GM12878 (cell line): ENCODE measurements at regions not wholly inside any gene's neighbourhood (a gene's known extent, or its start where the extent isn't known, plus 50 kb on each side); places are given as distances from the start of the nearest gene placed in this dataset.

Experiments
- ATAC-seq: fragments of 200-7000 bp; cut with Tn5 transposase; 3 replicates; pipeline ENCODE4 v1.9.1; 2020; ENCODE audit warnings: mild to moderate bottlenecking, moderate library complexity
- BruUV-seq: library from RNA; stranded (reverse); fragments of 400-500 nt; replicated peaks from 2 replicates; lab custom pipeline; 2021; lab: Mats Ljungman, UMichigan
- CTCF ChIA-PET: fragments of 300-600 bp; sonication (Branson Sonifier 250); formaldehyde crosslinking; extraction: SDS; loops from one replicate; lab custom pipeline; 2021; ENCODE audit warnings: inconsistent platforms; lab: Yijun Ruan, JAX
- POLR2A ChIA-PET: fragments of 350-600 bp; formaldehyde crosslinking; extraction: SDS; loops from one replicate; lab custom pipeline; 2021; ENCODE audit warnings: inconsistent platforms; lab: Charles Lee
- RAD21 ChIA-PET: fragments of 300-600 bp; sonication (Branson Sonifier 250); formaldehyde crosslinking; loops from one replicate; lab custom pipeline; 2023; ENCODE audit warnings: antibody characterized with exemption; ENCODE audit not compliant: unreplicated experiment; lab: Charles Lee
- SMC1A ChIA-PET: fragments of 300-600 bp; sonication (Branson Sonifier 250); formaldehyde crosslinking; loops from one replicate; lab custom pipeline; 2023; ENCODE audit not compliant: unreplicated experiment, uncharacterized antibody; lab: Charles Lee
- DNase-seq: peaks from one replicate; pipeline ENCODE4 v3.0.0-alpha.2; 2011; ENCODE audit warnings: low read depth, low spot score
- FAIRE-seq: peaks from 3 replicates; lab custom pipeline; 2011; peaks lifted over from hg19 to GRCh38; lab: Jason Lieb, UNC
- H2AFZ ChIP-seq: 2 replicates; pipeline ENCODE4 v1.6.0; 2011; ENCODE audit warnings: low read depth, low read length, control low read depth; ENCODE audit not compliant: control insufficient read depth
- H3K27ac ChIP-seq: 2 replicates; pipeline ENCODE4 v1.5.1; 2011; ENCODE audit warnings: control low read depth; ENCODE audit not compliant: control insufficient read depth, insufficient read depth
- H3K27me3 ChIP-seq, 2 experiments: replicated peaks in 1 of 2; 2 replicates each; pipeline versions ENCODE4 v1.6.0 to v1.6.1; 2011; ENCODE audit warnings: low read length in 1 of 2; ENCODE audit not compliant: control insufficient read depth in 2 of 2, insufficient read depth in 2 of 2
- H3K36me3 ChIP-seq, 2 experiments: 2 replicates each; pipeline ENCODE4 v1.5.1; 2011; ENCODE audit warnings: low read length in 1 of 2; ENCODE audit not compliant: control insufficient read depth in 2 of 2, insufficient read depth in 2 of 2
- H3K4me1 ChIP-seq: 2 replicates; pipeline ENCODE4 v1.6.1; 2011; ENCODE audit warnings: mild to moderate bottlenecking, low read length, moderate library complexity, mixed read lengths; ENCODE audit not compliant: control insufficient read depth, insufficient read depth
- H3K4me2 ChIP-seq: 2 replicates; pipeline ENCODE4 v1.6.0; 2011; ENCODE audit warnings: control low read depth; ENCODE audit not compliant: control insufficient read depth, insufficient read depth
- H3K4me3 ChIP-seq: fragments of 200-600 bp; sonication (generic); 2 replicates; pipeline ENCODE4 v1.5.1; 2016
- H3K79me2 ChIP-seq: 2 replicates; pipeline ENCODE4 v1.6.0; 2011; ENCODE audit warnings: low read length; ENCODE audit not compliant: control insufficient read depth, insufficient read depth
- H3K9ac ChIP-seq: 2 replicates; pipeline ENCODE4 v1.8.0; 2011; ENCODE audit warnings: low read length, control low read depth, mixed read lengths; ENCODE audit not compliant: control insufficient read depth, insufficient read depth
- H3K9me3 ChIP-seq: replicated peaks from 3 replicates; pipeline ENCODE4 v1.5.1; 2011; ENCODE audit warnings: mild to moderate bottlenecking, low read length; ENCODE audit not compliant: control insufficient read depth, insufficient read depth
- H4K20me1 ChIP-seq: 2 replicates; pipeline ENCODE4 v1.6.0; 2011; ENCODE audit not compliant: control insufficient read depth, insufficient read depth
- CHD2 ChIP-seq: IDR thresholded peaks from 2 replicates; pipeline ENCODE4 v1.6.1; 2011; ENCODE audit warnings: low read depth, low read length, improper control_type of control experiment, borderline replicate concordance
- CREB1 ChIP-seq: IDR thresholded peaks from 2 replicates; pipeline ENCODE4 v1.6.1; 2012; ENCODE audit warnings: low read depth, mild to moderate bottlenecking, inconsistent platforms
- FOXM1 ChIP-seq: IDR thresholded peaks from 2 replicates; pipeline ENCODE4 v1.6.1; 2012; ENCODE audit warnings: low read depth, mild to moderate bottlenecking, inconsistent platforms, low read length, moderate library complexity
- SPI1 ChIP-seq: IDR thresholded peaks from 2 replicates; pipeline ENCODE4 v1.6.1; 2011; ENCODE audit warnings: low read depth, mild to moderate bottlenecking, low read length, moderate library complexity, borderline replicate concordance; ENCODE audit not compliant: insufficient read depth
- WGBS: methylation state at CpG from one replicate; pipeline ENCODE4 v1.1.6; 2016; ENCODE audit warnings: low lambda C conversion rate; ENCODE audit not compliant: insufficient replicate concordance, insufficient coverage; ENCODE audit errors: missing lambda C conversion rate; 5-methylcytosine and 5-hydroxymethylcytosine counted together
- in situ Hi-C: fragments of 300-500 bp; cut with MboI; formaldehyde crosslinking; loops from 9 replicates; pipeline ENCODE4 v1.14.3; 2018; ENCODE audit warnings: mixed read lengths
- intact Hi-C: fragments of 100-400 bp; cut with micrococcal nuclease; formaldehyde crosslinking; loops from one replicate; pipeline ENCODE4 v1.14.2; 2022; ENCODE audit not compliant: unreplicated experiment
- TF ChIP-seq, protein P1 (sequence below): fragments of 450-650 bp; IDR thresholded peaks from 2 replicates; pipeline ENCODE4 v1.6.1; 2017; ENCODE audit warnings: mild to moderate bottlenecking, moderate library complexity

DNA sequence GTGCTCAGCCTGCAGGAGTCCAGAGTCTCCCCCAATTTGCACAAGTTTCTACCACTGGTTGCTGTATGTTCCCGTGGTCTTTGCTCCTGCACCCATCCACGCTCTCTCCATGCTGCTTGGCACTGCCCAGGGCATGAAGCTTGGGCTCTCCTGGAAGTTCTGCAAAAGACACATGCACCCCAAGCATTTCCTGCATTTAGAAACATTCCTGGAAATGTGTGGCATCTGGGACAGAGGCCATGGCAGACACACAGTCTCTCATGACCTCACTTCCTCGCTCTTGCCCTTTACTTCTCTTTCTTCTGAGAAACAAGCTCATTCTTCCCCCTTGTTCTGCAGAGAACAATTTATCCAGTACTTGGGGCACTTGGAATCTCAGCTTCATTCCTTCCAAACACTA, 489.5 kb downstream of the BUD13 start:
- Histone ChIP-seq H3K4me1 (no peaks in the 10 kb centered on the region), H4K20me1 (no peaks in the 10 kb centered on the region), H2AFZ (no peak overlapping the region), H3K36me3 (no peaks in the 10 kb centered on the region), H3K27ac (no peak overlapping the region), H3K79me2 (no peaks in the 10 kb centered on the region), H3K4me3 (no peak overlapping the region)
- ChIA-PET POLR2A (no interaction called here), CTCF (interaction anchor here (0.6 kb wide), 1 partner anchor 950 kb away, joined by 4 read pairs; no protein-coding TSS in a partner anchor), RAD21 (no interaction called here), SMC1A (interaction anchor here (1.4 kb wide), 1 partner anchor 15 kb away, joined by 3 read pairs; no protein-coding TSS in a partner anchor)
- DNase-seq (no peak), FAIRE-seq (no peak)
- intact Hi-C loops = no loop called here
- no TSS peak for BruUV-seq
- in situ Hi-C loops = no loop called here
- TF ChIP-seq SPI1 (no peak), CHD2 (no peak), FOXM1 (no peak), CREB1 (no peak)
- TF ChIP-seq, protein P1, sequence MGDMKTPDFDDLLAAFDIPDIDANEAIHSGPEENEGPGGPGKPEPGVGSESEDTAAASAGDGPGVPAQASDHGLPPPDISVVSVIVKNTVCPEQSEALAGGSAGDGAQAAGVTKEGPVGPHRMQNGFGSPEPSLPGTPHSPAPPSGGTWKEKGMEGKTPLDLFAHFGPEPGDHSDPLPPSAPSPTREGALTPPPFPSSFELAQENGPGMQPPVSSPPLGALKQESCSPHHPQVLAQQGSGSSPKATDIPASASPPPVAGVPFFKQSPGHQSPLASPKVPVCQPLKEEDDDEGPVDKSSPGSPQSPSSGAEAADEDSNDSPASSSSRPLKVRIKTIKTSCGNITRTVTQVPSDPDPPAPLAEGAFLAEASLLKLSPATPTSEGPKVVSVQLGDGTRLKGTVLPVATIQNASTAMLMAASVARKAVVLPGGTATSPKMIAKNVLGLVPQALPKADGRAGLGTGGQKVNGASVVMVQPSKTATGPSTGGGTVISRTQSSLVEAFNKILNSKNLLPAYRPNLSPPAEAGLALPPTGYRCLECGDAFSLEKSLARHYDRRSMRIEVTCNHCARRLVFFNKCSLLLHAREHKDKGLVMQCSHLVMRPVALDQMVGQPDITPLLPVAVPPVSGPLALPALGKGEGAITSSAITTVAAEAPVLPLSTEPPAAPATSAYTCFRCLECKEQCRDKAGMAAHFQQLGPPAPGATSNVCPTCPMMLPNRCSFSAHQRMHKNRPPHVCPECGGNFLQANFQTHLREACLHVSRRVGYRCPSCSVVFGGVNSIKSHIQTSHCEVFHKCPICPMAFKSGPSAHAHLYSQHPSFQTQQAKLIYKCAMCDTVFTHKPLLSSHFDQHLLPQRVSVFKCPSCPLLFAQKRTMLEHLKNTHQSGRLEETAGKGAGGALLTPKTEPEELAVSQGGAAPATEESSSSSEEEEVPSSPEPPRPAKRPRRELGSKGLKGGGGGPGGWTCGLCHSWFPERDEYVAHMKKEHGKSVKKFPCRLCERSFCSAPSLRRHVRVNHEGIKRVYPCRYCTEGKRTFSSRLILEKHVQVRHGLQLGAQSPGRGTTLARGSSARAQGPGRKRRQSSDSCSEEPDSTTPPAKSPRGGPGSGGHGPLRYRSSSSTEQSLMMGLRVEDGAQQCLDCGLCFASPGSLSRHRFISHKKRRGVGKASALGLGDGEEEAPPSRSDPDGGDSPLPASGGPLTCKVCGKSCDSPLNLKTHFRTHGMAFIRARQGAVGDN = no peak
- TF ChIP-seq, all 136 proteins: peak for 0
- H3K4me2 ChIP-seq = no peak overlapping the region
- no peaks in the 10 kb centered on the region for H3K9me3 ChIP-seq
- no peak for ATAC-seq
- WGBS = 2% methylated on average over 3 of the region's 3 CpGs
- H3K27me3 ChIP-seq = no peaks in the 10 kb centered on the region
- no peak overlapping the region for H3K9ac ChIP-seq
